Nephron (organoid): ENCODE measurements at regions not wholly inside any gene's neighbourhood (a gene's known extent, or its start where the extent isn't known, plus 50 kb on each side); places are given as distances from the start of the nearest gene placed in this dataset.

ENCODE experiments used
- H3K27ac Mint-ChIP-seq, 3 experiments: 2 replicates each; pipeline ENCODE4 v1.8.0; 2020; ENCODE audit warnings: mixed read lengths in 3 of 3, mild to moderate bottlenecking in 2 of 3, moderate library complexity in 1 of 3
- H3K27me3 Mint-ChIP-seq: 2 replicates; pipeline ENCODE4 v1.8.0; 2021; ENCODE audit warnings: low read depth, mild to moderate bottlenecking, moderate library complexity, mixed read lengths
- H3K36me3 Mint-ChIP-seq: 2 replicates; pipeline ENCODE4 v1.8.0; 2020; ENCODE audit warnings: low read depth, mixed read lengths
- H3K4me1 Mint-ChIP-seq: 2 replicates; pipeline ENCODE4 v1.8.0; 2020; ENCODE audit warnings: mixed read lengths
- H3K4me3 Mint-ChIP-seq, 3 experiments: 2 replicates each; pipeline ENCODE4 v1.8.0; 2020; ENCODE audit warnings: mild to moderate bottlenecking in 3 of 3, mixed read lengths in 3 of 3, moderate library complexity in 2 of 3
- H3K9me3 Mint-ChIP-seq: 2 replicates; pipeline ENCODE4 v1.8.0; 2020; ENCODE audit warnings: mixed read lengths
- TF ChIP-seq, protein P1 (sequence below), 3 experiments: fragments of 200-600 bp; sonication (generic); IDR thresholded peaks; one replicate each; pipeline ENCODE4 v1.5.0; 2021; ENCODE audit warnings: antibody characterized with exemption in 3 of 3; ENCODE audit not compliant: unreplicated experiment in 3 of 3

GRCh38 chr13:74743992-74744391, 609.8 kb upstream of the KLF12 start:
- Mint-ChIP-seq H3K9me3 (no peaks in the 10 kb centered on the region), H3K36me3 (no peaks in the 10 kb centered on the region), H3K27ac (peak overlapping the region in 1 of 3 experiments; percentile 36), H3K4me1 (peaks cover 6% of the 10 kb centered on the region), H3K27me3 (no peaks in the 10 kb centered on the region), H3K4me3 (no peak overlapping the region)
- TF ChIP-seq, protein P1, sequence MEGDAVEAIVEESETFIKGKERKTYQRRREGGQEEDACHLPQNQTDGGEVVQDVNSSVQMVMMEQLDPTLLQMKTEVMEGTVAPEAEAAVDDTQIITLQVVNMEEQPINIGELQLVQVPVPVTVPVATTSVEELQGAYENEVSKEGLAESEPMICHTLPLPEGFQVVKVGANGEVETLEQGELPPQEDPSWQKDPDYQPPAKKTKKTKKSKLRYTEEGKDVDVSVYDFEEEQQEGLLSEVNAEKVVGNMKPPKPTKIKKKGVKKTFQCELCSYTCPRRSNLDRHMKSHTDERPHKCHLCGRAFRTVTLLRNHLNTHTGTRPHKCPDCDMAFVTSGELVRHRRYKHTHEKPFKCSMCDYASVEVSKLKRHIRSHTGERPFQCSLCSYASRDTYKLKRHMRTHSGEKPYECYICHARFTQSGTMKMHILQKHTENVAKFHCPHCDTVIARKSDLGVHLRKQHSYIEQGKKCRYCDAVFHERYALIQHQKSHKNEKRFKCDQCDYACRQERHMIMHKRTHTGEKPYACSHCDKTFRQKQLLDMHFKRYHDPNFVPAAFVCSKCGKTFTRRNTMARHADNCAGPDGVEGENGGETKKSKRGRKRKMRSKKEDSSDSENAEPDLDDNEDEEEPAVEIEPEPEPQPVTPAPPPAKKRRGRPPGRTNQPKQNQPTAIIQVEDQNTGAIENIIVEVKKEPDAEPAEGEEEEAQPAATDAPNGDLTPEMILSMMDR (IDR thresholded peaks at IDR 0.05; ENCODE audit: unreplicated experiment in 3 of 3): no peak

DNA sequence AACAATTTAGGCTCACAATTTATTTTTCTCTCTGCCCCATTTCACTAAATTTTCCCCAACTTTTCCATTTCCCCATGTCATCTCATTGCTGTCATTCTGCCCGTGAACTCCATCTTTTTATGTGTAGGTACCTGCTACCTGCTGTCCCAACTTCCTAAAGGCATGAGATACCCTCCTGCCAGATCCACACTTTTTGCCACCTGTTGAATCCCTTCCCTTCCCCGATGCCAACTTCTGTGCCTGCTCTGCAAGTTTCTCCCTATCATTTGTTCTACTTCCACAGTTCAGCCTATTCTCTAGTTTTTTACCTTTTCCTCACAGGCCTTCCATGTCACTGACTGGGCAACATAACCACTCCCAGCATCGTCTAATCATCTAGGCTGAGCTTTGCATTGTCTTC, 607.5 kb upstream of the KLF12 start:
- Mint-ChIP-seq H3K9me3 (no peaks in the 10 kb centered on the region), H3K4me3 (no peak overlapping the region), H3K27me3 (no peaks in the 10 kb centered on the region), H3K27ac (peak overlapping the region in 1 of 3 experiments; percentile 31), H3K4me1 (no peaks in the 10 kb centered on the region), H3K36me3 (no peaks in the 10 kb centered on the region)
- TF ChIP-seq, protein P1 (IDR thresholded peaks at IDR 0.05; ENCODE audit: unreplicated experiment in 3 of 3): no peak

DNA sequence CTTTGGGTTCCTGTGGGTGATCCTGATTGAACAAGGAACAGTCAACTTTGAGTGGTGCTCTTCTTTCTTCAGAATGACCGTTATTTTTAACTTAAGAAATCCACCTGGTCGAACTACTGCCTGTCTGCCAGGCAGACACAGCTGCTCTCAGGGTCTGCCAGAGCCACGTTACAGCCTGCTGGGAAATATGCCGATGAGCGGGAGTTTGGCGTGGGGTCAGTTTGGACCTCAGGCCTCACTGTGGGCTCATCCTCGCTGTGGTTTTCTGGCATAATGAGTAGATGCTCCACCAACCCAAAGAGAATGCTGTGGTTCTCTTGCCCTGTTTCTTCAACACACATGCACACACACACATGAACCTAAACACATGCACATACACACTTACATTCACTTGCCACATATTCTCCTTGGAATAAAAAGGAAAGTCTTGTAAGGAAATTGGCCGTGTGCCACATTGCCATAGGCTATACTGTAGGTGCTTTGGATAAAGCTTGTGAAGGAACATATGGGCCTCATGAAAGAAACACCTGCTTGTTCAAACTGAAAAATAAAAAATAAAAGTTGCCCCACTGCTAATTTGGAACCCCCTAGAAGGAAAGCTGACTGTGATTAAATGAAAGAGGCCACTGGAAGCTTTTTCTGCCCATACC, 598.7 kb upstream of the KLF12 start:
- Mint-ChIP-seq H3K9me3 (no peaks in the 10 kb centered on the region), H3K36me3 (no peaks in the 10 kb centered on the region), H3K4me3 (no peak overlapping the region), H3K27ac (no peak overlapping the region), H3K4me1 (no peaks in the 10 kb centered on the region), H3K27me3 (no peaks in the 10 kb centered on the region)
- TF ChIP-seq, protein P1 (IDR thresholded peaks at IDR 0.05; ENCODE audit: unreplicated experiment in 3 of 3): no peak

DNA sequence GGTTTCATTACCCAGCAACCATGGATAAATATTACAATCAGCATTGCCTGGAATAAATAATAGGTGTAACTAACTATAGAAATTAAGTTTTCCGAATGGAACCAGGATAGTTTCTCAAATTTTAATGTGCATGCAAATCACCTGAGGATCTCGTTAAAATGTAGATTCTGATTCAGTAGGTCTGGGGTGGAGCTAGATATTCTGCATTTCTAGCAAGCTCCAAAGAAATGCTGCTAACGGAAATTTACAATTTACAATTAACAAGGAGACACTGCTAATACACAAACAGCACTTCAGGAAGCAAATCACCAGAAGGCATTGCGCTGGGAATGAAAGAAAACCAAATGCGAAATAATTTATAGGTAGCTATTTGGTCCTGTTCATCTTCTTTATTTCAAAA, 597.5 kb upstream of the KLF12 start:
- TF ChIP-seq, protein P1 (IDR thresholded peaks at IDR 0.05; ENCODE audit: unreplicated experiment in 3 of 3): no peak
- Mint-ChIP-seq H3K27me3 (no peaks in the 10 kb centered on the region), H3K27ac (no peak overlapping the region), H3K9me3 (no peaks in the 10 kb centered on the region), H3K4me3 (no peak overlapping the region), H3K4me1 (no peaks in the 10 kb centered on the region), H3K36me3 (no peaks in the 10 kb centered on the region)

DNA sequence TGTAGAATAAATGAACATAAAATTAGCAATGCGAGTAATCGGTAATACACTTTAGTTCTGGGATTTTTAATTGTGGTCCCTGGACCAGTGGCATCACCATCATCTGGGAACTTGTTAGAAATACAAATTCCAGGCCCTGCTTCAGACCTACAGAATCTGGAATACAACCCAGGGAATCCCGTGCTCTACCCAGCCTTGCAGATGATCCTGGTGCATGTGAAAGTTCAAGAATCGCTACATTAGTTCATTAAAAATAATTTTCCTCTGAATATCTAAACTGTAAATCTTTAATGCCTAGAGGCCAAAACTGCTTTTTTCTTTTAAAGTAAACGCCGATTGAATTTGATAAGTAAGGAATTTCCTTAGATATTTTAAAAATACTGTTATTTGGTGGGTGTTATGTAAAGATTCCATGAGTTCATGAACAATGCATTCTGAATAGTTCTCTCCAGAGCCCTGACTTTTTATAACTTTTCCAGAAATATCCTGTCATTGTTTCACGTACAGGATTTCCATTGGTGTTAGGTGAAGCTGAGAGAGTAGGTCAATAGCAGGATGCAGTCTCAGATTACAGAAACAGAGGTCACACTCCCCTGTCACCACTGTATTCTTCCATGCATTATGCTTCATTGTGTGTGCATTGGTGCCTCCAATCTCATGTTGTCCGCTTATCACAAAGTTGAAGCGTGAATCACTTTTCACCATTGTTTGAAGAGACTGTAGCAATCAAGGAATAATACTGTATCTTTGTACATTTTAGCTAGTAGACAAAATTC, 596.5 kb upstream of the KLF12 start:
- no peaks in the 10 kb centered on the region for H3K27me3 Mint-ChIP-seq
- H3K4me3 Mint-ChIP-seq: no peak overlapping the region
- H3K36me3 Mint-ChIP-seq: no peaks in the 10 kb centered on the region
- no peaks in the 10 kb centered on the region for H3K9me3 Mint-ChIP-seq
- no peaks in the 10 kb centered on the region for H3K4me1 Mint-ChIP-seq
- TF ChIP-seq, protein P1 (IDR thresholded peaks at IDR 0.05; ENCODE audit: unreplicated experiment in 3 of 3): no peak
- no peak overlapping the region for H3K27ac Mint-ChIP-seq
